Large intestine (tissue), 3 donors: ENCODE measurements at regions not wholly inside any gene's neighbourhood (a gene's known extent, or its start where the extent isn't known, plus 50 kb on each side); places are given as distances from the start of the nearest gene placed in this dataset.

Experiments used
- DNase-seq, 2 donors: peaks; one replicate each; pipeline versions ENCODE4 v3.0.0 to v3.0.0-alpha.2; 2013
- H3K27ac ChIP-seq: one replicate; pipeline ENCODE4 v1.5.1; 2013; ENCODE audit warnings: low read length
- H3K27me3 ChIP-seq: 2 replicates; pipeline ENCODE4 v1.6.1; 2013; ENCODE audit warnings: low read length; ENCODE audit not compliant: control insufficient read depth, insufficient read depth
- H3K36me3 ChIP-seq: 2 replicates; pipeline ENCODE4 v1.6.1; 2013; ENCODE audit warnings: low read length; ENCODE audit not compliant: control insufficient read depth, insufficient read depth
- H3K4me1 ChIP-seq: one replicate; pipeline ENCODE4 v1.6.1; 2013; ENCODE audit warnings: low read length; ENCODE audit not compliant: control insufficient read depth, insufficient read depth
- H3K4me3 ChIP-seq: one replicate; pipeline ENCODE4 v1.5.1; 2013; ENCODE audit warnings: low read length
- H3K9me3 ChIP-seq: one replicate; pipeline ENCODE4 v1.6.1; 2013; ENCODE audit warnings: mild to moderate bottlenecking, low read depth, low read length, moderate library complexity; ENCODE audit not compliant: control insufficient read depth
- WGBS: methylation state at CpG from one replicate; pipeline ENCODE4 v1.1.5; 2013; ENCODE audit warnings: low lambda C conversion rate; ENCODE audit not compliant: insufficient coverage; 5-methylcytosine and 5-hydroxymethylcytosine counted together

- Histone ChIP-seq H3K9me3 (no peaks in the 10 kb centered on the region), H3K27me3 (no peaks in the 10 kb centered on the region), H3K27ac (no peak overlapping the region), H3K4me1 (no peaks in the 10 kb centered on the region), H3K36me3 (no peaks in the 10 kb centered on the region), H3K4me3 (no peak overlapping the region)
- no peak for DNase-seq
Measured at GRCh38 chr1:170857955-170858354, 77.4 kb upstream of the MROH9 start.

DNA sequence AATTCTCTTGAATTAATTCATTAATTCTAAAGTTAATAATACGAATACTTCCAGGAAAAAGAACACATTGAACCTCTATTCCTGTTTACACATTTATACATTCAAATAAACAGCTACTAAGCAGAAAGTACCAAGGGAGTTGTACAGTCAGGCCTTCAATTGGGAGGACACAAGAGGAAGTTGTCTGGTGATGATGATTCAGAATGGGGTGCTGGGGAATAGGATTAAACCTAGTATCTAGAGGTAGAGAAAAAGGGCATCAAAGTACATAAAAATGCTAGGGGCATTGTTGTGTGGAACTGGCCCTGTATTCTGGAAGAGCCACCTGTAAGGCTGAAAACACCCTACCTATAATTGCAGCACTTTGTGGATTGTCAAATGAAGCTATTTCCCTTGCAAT is 71.7 kb upstream of the MROH9 start:
- Histone ChIP-seq H3K9me3 (no peaks in the 10 kb centered on the region), H3K4me1 (no peaks in the 10 kb centered on the region), H3K27ac (no peak overlapping the region), H3K27me3 (no peaks in the 10 kb centered on the region), H3K36me3 (no peaks in the 10 kb centered on the region), H3K4me3 (no peak overlapping the region)
- DNase-seq: no peak
- 100% methylated on average over 1 of the region's 1 CpG for WGBS

DNA sequence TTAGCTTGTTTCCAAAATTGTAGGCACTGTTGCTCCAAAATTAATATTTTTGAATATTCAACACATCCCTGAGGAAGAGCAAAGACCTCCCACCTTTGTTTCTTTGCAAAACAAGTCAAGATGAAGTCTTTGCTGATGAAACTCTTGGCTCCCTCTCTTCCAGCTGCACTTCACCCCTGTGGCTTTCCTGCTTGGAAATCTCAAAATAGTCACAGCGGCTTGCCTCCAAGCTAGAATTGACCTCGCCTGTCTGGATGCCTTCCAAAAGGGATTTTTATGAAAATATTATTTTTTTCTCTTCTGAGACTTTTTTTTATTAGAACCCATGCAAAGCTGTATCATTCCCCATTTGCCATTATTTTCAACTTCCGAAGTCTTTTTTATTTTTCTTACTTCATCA is 71.1 kb upstream of the MROH9 start:
- no peak overlapping the region for H3K4me3 ChIP-seq
- no peak for DNase-seq
- no peaks in the 10 kb centered on the region for H3K4me1 ChIP-seq
- no peaks in the 10 kb centered on the region for H3K27me3 ChIP-seq
- H3K36me3 ChIP-seq: no peaks in the 10 kb centered on the region
- no peaks in the 10 kb centered on the region for H3K9me3 ChIP-seq
- 82% methylated on average over 3 of the region's 3 CpGs for WGBS
- no peak overlapping the region for H3K27ac ChIP-seq

GRCh38 chr1:170864876-170865538 is 70.3 kb upstream of the MROH9 start:
- H3K27ac ChIP-seq: no peak overlapping the region
- H3K4me1 ChIP-seq: no peaks in the 10 kb centered on the region
- no CpG with 5 or more reads among the region's 2 CpGs for WGBS
- H3K27me3 ChIP-seq: no peaks in the 10 kb centered on the region
- H3K36me3 ChIP-seq: no peaks in the 10 kb centered on the region
- H3K9me3 ChIP-seq: no peaks in the 10 kb centered on the region
- H3K4me3 ChIP-seq: no peak overlapping the region
- DNase-seq: no peak

GRCh38 chr1:170866646-170867045 is 68.7 kb upstream of the MROH9 start:
- no peaks in the 10 kb centered on the region for H3K36me3 ChIP-seq
- H3K9me3 ChIP-seq: no peaks in the 10 kb centered on the region
- H3K4me3 ChIP-seq: no peak overlapping the region
- DNase-seq: no peak
- no peaks in the 10 kb centered on the region for H3K27me3 ChIP-seq
- no CpG with 5 or more reads among the region's 1 CpG for WGBS
- H3K27ac ChIP-seq: no peak overlapping the region
- no peaks in the 10 kb centered on the region for H3K4me1 ChIP-seq

DNA sequence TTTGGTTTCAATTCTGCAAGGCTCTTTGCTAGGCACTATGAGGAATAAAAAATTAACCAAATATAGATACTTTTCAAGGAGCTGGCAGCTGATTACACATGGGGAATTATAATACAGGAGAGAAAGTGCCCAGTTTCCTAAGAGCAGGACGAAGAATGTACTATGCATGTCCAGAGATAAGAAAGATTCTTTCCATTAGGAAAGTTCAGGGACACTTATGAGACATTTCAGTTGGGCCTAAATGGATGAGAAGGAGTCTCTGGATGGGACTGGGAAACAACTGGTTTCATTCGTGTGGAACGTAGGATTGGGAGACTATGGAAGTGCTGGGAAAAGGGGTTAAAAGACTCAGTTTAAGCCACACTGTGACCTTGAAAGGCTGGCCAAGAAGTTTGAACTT is 63.5 kb upstream of the MROH9 start:
- Histone ChIP-seq H3K27me3 (no peaks in the 10 kb centered on the region), H3K36me3 (no peaks in the 10 kb centered on the region), H3K27ac (no peak overlapping the region), H3K9me3 (no peaks in the 10 kb centered on the region), H3K4me1 (peaks cover 6% of the 10 kb centered on the region), H3K4me3 (no peak overlapping the region)
- WGBS: no CpG with 5 or more reads among the region's 3 CpGs
- DNase-seq: no peak

DNA sequence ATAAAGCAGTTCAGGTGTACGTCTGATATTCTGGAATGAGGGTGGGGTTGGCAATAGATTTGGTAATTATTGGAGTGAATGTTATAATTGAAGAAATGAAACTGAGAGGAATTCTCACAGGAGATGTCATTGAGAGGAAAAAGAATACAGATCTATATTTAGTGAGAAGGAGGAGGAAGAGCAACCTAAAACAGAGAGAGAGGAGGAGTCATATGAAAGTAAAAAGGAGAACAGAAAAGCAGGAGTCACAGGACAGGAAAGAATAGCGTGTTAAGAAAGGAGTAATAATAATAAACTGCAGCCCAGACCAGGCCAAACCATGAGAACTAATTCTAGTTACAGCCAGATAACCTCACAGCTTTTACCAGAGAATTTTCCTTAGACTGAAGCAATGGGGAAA is 62.7 kb upstream of the MROH9 start:
- 80% methylated on average over 2 of the region's 2 CpGs for whole genome bisulfite sequencing
- H3K4me3 ChIP-seq: no peak overlapping the region
- H3K27me3 ChIP-seq: no peaks in the 10 kb centered on the region
- H3K36me3 ChIP-seq: no peaks in the 10 kb centered on the region
- no peak overlapping the region for H3K27ac ChIP-seq
- no peaks in the 10 kb centered on the region for H3K9me3 ChIP-seq
- no peak for DNase-seq
- peaks cover 6% of the 10 kb centered on the region for H3K4me1 ChIP-seq

DNA sequence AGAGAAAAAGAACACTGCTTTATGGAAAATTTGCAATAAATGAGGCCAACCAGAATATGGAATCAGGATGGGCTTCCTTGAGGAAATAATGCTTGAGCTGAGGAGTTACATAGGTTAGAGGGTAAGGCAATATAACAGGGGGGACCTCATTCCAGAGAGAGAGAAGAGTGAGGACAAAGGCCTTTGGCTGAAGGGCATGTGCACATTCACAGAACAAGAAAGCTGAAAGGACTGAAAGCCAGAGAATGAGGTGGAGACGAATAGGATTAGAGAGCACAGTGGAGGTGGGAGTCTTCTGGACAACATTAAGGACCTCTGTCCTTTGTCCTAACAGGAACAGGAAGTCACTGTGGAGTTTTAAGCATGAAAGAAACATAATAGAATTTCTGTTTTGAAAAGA is 60.7 kb upstream of the MROH9 start:
- H3K4me3 ChIP-seq: no peak overlapping the region
- H3K4me1 ChIP-seq: peaks cover 6% of the 10 kb centered on the region
- H3K27me3 ChIP-seq: no peaks in the 10 kb centered on the region
- H3K36me3 ChIP-seq: no peaks in the 10 kb centered on the region
- H3K9me3 ChIP-seq: no peaks in the 10 kb centered on the region
- no CpG with 5 or more reads among the region's 1 CpG for WGBS
- peak; percentile 24 to 63 for DNase-seq
- H3K27ac ChIP-seq: peak overlapping the region; percentile 20

DNA sequence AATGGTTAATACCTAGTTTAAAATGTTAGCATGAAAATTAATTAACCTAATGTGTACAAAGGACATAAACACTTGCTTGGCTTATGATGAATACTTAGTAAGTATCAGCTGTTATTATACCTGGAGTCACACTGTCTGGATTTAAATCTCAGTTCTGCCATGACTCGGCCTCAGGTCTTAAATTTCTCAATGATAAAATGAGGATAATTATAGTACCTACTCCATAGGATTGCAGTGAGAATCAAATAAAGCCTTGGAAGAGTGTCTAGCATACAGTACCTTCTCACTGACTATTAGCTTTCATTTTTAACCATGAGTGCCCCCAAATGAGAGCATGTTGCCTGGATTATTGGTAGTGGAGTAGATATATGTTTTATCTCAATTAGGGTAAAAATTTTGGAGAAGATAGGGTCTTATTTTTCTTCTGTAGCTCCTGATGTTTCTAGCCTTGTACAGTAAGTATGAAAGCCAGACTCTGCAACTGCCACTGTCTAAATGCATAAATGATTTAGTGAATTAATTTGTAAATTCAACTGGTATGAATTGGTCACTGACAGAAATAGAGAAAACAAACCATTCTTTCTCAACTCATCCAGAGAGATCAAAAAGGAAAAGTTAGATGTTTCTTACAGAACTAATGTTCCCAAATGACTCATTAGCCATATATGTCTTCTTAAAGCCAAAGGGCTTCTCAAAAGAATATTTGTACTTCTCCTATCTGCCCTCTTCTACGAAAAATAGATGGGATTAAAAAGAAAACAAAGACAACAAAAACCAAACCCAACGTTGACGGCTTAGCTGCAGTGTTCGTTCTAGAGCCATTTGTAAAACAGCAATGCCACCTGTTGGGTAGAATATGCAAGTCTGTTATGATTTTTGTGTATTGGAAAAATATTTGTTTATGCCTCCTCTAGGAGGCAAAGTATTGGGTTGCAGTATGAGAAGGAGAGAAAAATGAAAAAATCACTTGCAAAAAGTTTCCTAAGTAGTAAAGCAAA is 53.8 kb upstream of the MROH9 start:
- no peaks in the 10 kb centered on the region for H3K27me3 ChIP-seq
- no peak overlapping the region for H3K4me3 ChIP-seq
- no peak for DNase-seq
- H3K36me3 ChIP-seq: no peaks in the 10 kb centered on the region
- no peaks in the 10 kb centered on the region for H3K9me3 ChIP-seq
- WGBS: 67% methylated on average over 1 of the region's 5 CpGs
- H3K27ac ChIP-seq: no peak overlapping the region
- H3K4me1 ChIP-seq: peaks cover 17% of the 10 kb centered on the region
